NCI-H526 (cell line): ENCODE measurements at regions not wholly inside any gene's neighbourhood (a gene's known extent, or its start where the extent isn't known, plus 50 kb on each side); places are given as distances from the start of the nearest gene placed in this dataset.
"Not testable (repeated sequence)": the region's sequence is repeated elsewhere in the genome, so short reads cannot be mapped to it uniquely, and the experiment has no call there.

Source experiments
- DNase-seq, 2 experiments: peaks; one replicate each; lab custom pipeline; 2025; lab: John Stamatoyannopoulos, UW

- DNase-seq = no peak
Measured at GRCh38 chr4:109378511-109378910, 55.1 kb upstream of the SEC24B start.

- DNase-seq = no peak
Measured at GRCh38 chr4:109378076-109378475, 55.5 kb upstream of the SEC24B start.

- no peak for DNase-seq
Measured at GRCh38 chr4:109375778-109376414, 57.7 kb upstream of the SEC24B start.

- peak in 1 of 2 experiments; percentile 32 for DNase-seq
Measured at GRCh38 chr4:109368661-109369060, 65.0 kb upstream of the SEC24B start.

GRCh38 chr4:109365939-109366338 is 63.5 kb upstream of the COL25A1 start:
- DNase-seq = no peak

- DNase-seq = not testable (repeated sequence)
Measured at GRCh38 chr4:109365297-109365696, 62.8 kb upstream of the COL25A1 start.

- DNase-seq = no peak
Measured at GRCh38 chr4:109359040-109359646, 56.7 kb upstream of the COL25A1 start.

GRCh38 chr4:109355835-109356234 is 53.4 kb upstream of the COL25A1 start:
- DNase-seq = no peak

- no peak for DNase-seq
Measured at GRCh38 chr4:109352941-109353340, 50.5 kb upstream of the COL25A1 start.
